ENCODE measurements at regions not wholly inside any gene's neighbourhood (a gene's known extent, or its start where the extent isn't known, plus 50 kb on each side); places are given as distances from the start of the nearest gene placed in this dataset.

GRCh38 chr9:78453450-78453849 is 156.5 kb downstream of the PSAT1 start:
- ChIA-PET POLR2A (no interaction called here), CTCF (interaction anchor here (1.1 kb wide), 1 partner anchor 1369 kb away, joined by 4 read pairs; no protein-coding TSS in a partner anchor)
- intact Hi-C loops (cut with micrococcal nuclease): no loop called here
- H3K27me3 ChIP-seq (ENCODE audit: control insufficient read depth in 2 of 2, insufficient read depth in 2 of 2, low read length in 2 of 2): no peaks in the 10 kb centered on the region
- no peaks in the 10 kb centered on the region for H3K79me2 ChIP-seq (ENCODE audit: control insufficient read depth, insufficient read depth, low read length)
- no peaks in the 10 kb centered on the region for H3K9me3 ChIP-seq (replicated peaks; ENCODE audit: control insufficient read depth, insufficient read depth, low read length)
- no peak overlapping the region for H3K9ac ChIP-seq (replicated peaks; ENCODE audit: extremely low read depth, insufficient read depth, low read length)
- no peak overlapping the region for H2AFZ ChIP-seq (ENCODE audit: low read depth, low read length)
- dilution Hi-C loops (cut with MboI; ENCODE audit: extremely low pct_ligation_motif_present, low sequenced_read_pairs): no loop called here
- no peaks in the 10 kb centered on the region for H3K36me3 ChIP-seq (ENCODE audit: control insufficient read depth in 2 of 2, extremely low read depth in 1 of 2, insufficient read depth in 2 of 2, low read length in 2 of 2)
- no peak for FAIRE-seq
- no peaks in the 10 kb centered on the region for H3K4me1 ChIP-seq (ENCODE audit: control insufficient read depth, extremely low read depth, insufficient read depth, low read length)
- no peak for TF ChIP-seq POLR2A (IDR thresholded peaks at IDR 0.05; ENCODE audit: low read depth, low read length)
- TF ChIP-seq POLR2AphosphoS5 (IDR thresholded peaks at IDR 0.05; ENCODE audit: insufficient read depth, low read depth, low read length): no peak
- TF ChIP-seq FOS (IDR thresholded peaks at IDR 0.05; ENCODE audit: borderline replicate concordance, insufficient read depth, low read length): no peak
- TF ChIP-seq CTCF (IDR thresholded peaks at IDR 0.05; ENCODE audit: extremely low read depth in 1 of 2, insufficient read depth in 1 of 2, low read depth in 1 of 2, low read length in 2 of 2): no peak
- BruUV-seq (replicated peaks): no TSS peak
- no peak overlapping the region for H3K27ac ChIP-seq (ENCODE audit: insufficient read depth, low read depth, low read length)
- no peak overlapping the region for H3K4me3 ChIP-seq (replicated peaks in 1 of 3; ENCODE audit: insufficient read depth in 1 of 3, low read depth in 1 of 3, low read length in 3 of 3)
- no peaks in the 10 kb centered on the region for H4K20me1 ChIP-seq (replicated peaks; ENCODE audit: control insufficient read depth, extremely low read depth, insufficient read depth, low read length)
- no peaks in the 10 kb centered on the region for H3K9me1 ChIP-seq (replicated peaks; ENCODE audit: control insufficient read depth, extremely low read depth, insufficient read depth, low read length)
- no peak overlapping the region for H3K4me2 ChIP-seq (ENCODE audit: insufficient read depth, low read length)
- no peak for DNase-seq (ENCODE audit: low read depth, low spot score)

- H3K27me3 ChIP-seq (ENCODE audit: control insufficient read depth in 2 of 2, insufficient read depth in 2 of 2, low read length in 2 of 2): no peaks in the 10 kb centered on the region
- H3K9ac ChIP-seq (replicated peaks; ENCODE audit: extremely low read depth, insufficient read depth, low read length): no peak overlapping the region
- dilution Hi-C loops (cut with MboI; ENCODE audit: extremely low pct_ligation_motif_present, low sequenced_read_pairs): no loop called here
- intact Hi-C loops (cut with micrococcal nuclease): no loop called here
- H4K20me1 ChIP-seq (replicated peaks; ENCODE audit: control insufficient read depth, extremely low read depth, insufficient read depth, low read length): no peaks in the 10 kb centered on the region
- H3K4me1 ChIP-seq (ENCODE audit: control insufficient read depth, extremely low read depth, insufficient read depth, low read length): no peaks in the 10 kb centered on the region
- no peak overlapping the region for H3K4me3 ChIP-seq (replicated peaks in 1 of 3; ENCODE audit: insufficient read depth in 1 of 3, low read depth in 1 of 3, low read length in 3 of 3)
- no peak for DNase-seq (ENCODE audit: low read depth, low spot score)
- no peak overlapping the region for H3K4me2 ChIP-seq (ENCODE audit: insufficient read depth, low read length)
- no peaks in the 10 kb centered on the region for H3K9me1 ChIP-seq (replicated peaks; ENCODE audit: control insufficient read depth, extremely low read depth, insufficient read depth, low read length)
- POLR2A ChIA-PET: no interaction called here
- no peaks in the 10 kb centered on the region for H3K36me3 ChIP-seq (ENCODE audit: control insufficient read depth in 2 of 2, extremely low read depth in 1 of 2, insufficient read depth in 2 of 2, low read length in 2 of 2)
- BruUV-seq (replicated peaks): no TSS peak
- no peaks in the 10 kb centered on the region for H3K79me2 ChIP-seq (ENCODE audit: control insufficient read depth, insufficient read depth, low read length)
- CTCF ChIA-PET: interaction anchor here (1.6 kb wide), 1 partner anchor 23 kb away, joined by 4 read pairs; no protein-coding TSS in a partner anchor
- no peaks in the 10 kb centered on the region for H3K9me3 ChIP-seq (replicated peaks; ENCODE audit: control insufficient read depth, insufficient read depth, low read length)
- no peak overlapping the region for H3K27ac ChIP-seq (ENCODE audit: insufficient read depth, low read depth, low read length)
- H2AFZ ChIP-seq (ENCODE audit: low read depth, low read length): no peak overlapping the region
- no peak for FAIRE-seq
- TF ChIP-seq POLR2AphosphoS5 (IDR thresholded peaks at IDR 0.05; ENCODE audit: insufficient read depth, low read depth, low read length) (no peak), EZH2 (IDR thresholded peaks at IDR 0.05; ENCODE audit: borderline replicate concordance, low read depth, low read length, severe bottlenecking) (no peak), MYC (IDR thresholded peaks at IDR 0.05; ENCODE audit: low read depth, low read length) (no peak), CTCF (IDR thresholded peaks at IDR 0.05; ENCODE audit: extremely low read depth in 1 of 2, insufficient read depth in 1 of 2, low read depth in 1 of 2, low read length in 2 of 2) (no peak), FOS (IDR thresholded peaks at IDR 0.05; ENCODE audit: borderline replicate concordance, insufficient read depth, low read length) (no peak), MAX (IDR thresholded peaks at IDR 0.05; ENCODE audit: insufficient read depth, insufficient read length) (no peak), GATA2 (IDR thresholded peaks at IDR 0.05; ENCODE audit: insufficient read depth, insufficient read length, low read depth, low read length) (no peak), POLR2A (IDR thresholded peaks at IDR 0.05; ENCODE audit: low read depth, low read length) (no peak), JUN (IDR thresholded peaks at IDR 0.05; ENCODE audit: borderline replicate concordance, insufficient read depth, insufficient read length, low read depth) (no peak)
Measured at GRCh38 chr9:78462611-78463010, 165.7 kb downstream of the PSAT1 start.
